Thoracic aorta (tissue), 2 donors: ENCODE measurements at regions not wholly inside any gene's neighbourhood (a gene's known extent, or its start where the extent isn't known, plus 50 kb on each side); places are given as distances from the start of the nearest gene placed in this dataset.
"Not testable (repeated sequence)": the region's sequence is repeated elsewhere in the genome, so short reads cannot be mapped to it uniquely, and the experiment has no call there.

Experiments
- ATAC-seq: fragments of 150-250 bp; one replicate; pipeline ENCODE4 v1.8.0; 2017; ENCODE audit warnings: low read depth; ENCODE audit not compliant: insufficient number of reproducible peaks, low FRiP score
- DNase-seq: peaks from one replicate; pipeline ENCODE4 v3.0.0-alpha.2; 2020; ENCODE audit warnings: low spot score
- H3K27ac ChIP-seq, 2 donors: fragments of 200-600 bp; sonication (generic); 1 replicate in 1 of 2; 2 replicates in 1 of 2; pipeline ENCODE4 v1.5.1; 2016; ENCODE audit warnings: mild to moderate bottlenecking in 2 of 2, moderate library complexity in 2 of 2
- H3K27me3 ChIP-seq: fragments of 200-600 bp; sonication (generic); replicated peaks from 2 replicates; pipeline ENCODE4 v1.6.0; 2016; ENCODE audit warnings: mild to moderate bottlenecking; ENCODE audit not compliant: insufficient read depth
- H3K36me3 ChIP-seq: fragments of 200-600 bp; sonication (generic); one replicate; pipeline ENCODE4 v1.5.1; 2016
- H3K4me1 ChIP-seq, 2 donors: fragments of 200-600 bp; sonication (generic); 1 replicate in 1 of 2; 2 replicates in 1 of 2; pipeline versions ENCODE4 v1.5.1 to v1.6.0; 2016; ENCODE audit warnings: low read depth in 2 of 2, mild to moderate bottlenecking in 1 of 2; ENCODE audit not compliant: control insufficient read depth in 1 of 2
- H3K4me3 ChIP-seq: fragments of 200-600 bp; sonication (generic); 2 replicates; pipeline ENCODE4 v1.5.1; 2016; ENCODE audit warnings: mild to moderate bottlenecking
- H3K9me3 ChIP-seq: fragments of 200-600 bp; sonication (generic); 2 replicates; pipeline ENCODE4 v1.5.1; 2016
- TF ChIP-seq, protein P1 (sequence below): fragments of 200-600 bp; sonication (generic); IDR thresholded peaks from one replicate; pipeline ENCODE4 v1.5.1; 2019; ENCODE audit warnings: antibody characterized with exemption

DNA sequence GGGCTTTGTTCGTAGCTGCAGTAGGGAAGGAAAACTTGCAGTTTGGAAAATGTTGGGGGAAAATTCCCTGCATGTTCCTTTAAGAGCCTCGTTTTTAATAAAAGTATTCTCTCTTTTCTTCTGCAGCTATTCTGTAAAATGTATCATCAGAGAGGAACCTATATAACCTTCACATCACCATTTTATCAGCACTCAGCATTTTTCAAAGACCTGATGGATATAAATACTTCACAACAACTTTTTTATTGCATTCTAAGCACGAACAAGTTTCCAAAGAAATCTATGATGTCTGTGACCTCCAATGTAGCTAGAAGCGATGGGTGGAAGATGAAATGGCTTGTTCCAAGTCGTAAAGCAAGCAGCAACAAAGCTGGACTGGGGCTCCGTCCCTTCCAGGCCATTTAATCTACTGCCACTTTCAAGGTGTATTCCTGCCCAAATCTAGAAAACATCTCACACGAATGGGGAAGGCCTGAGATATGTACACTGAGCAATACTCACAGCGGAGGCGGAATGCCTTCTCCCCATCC lies 84.0 kb downstream of the NSUN2 start:
- no peaks in the 10 kb centered on the region for H3K27me3 ChIP-seq
- H3K4me3 ChIP-seq: no peak overlapping the region
- H3K9me3 ChIP-seq: no peaks in the 10 kb centered on the region
- H3K36me3 ChIP-seq: no peaks in the 10 kb centered on the region
- DNase-seq: no peak
- TF ChIP-seq, protein P1, sequence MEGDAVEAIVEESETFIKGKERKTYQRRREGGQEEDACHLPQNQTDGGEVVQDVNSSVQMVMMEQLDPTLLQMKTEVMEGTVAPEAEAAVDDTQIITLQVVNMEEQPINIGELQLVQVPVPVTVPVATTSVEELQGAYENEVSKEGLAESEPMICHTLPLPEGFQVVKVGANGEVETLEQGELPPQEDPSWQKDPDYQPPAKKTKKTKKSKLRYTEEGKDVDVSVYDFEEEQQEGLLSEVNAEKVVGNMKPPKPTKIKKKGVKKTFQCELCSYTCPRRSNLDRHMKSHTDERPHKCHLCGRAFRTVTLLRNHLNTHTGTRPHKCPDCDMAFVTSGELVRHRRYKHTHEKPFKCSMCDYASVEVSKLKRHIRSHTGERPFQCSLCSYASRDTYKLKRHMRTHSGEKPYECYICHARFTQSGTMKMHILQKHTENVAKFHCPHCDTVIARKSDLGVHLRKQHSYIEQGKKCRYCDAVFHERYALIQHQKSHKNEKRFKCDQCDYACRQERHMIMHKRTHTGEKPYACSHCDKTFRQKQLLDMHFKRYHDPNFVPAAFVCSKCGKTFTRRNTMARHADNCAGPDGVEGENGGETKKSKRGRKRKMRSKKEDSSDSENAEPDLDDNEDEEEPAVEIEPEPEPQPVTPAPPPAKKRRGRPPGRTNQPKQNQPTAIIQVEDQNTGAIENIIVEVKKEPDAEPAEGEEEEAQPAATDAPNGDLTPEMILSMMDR: no peak
- peaks cover 8 to 31% of the 10 kb centered on the region in 2 donors for H3K4me1 ChIP-seq
- no peak overlapping the region for H3K27ac ChIP-seq
- ATAC-seq: no peak

DNA sequence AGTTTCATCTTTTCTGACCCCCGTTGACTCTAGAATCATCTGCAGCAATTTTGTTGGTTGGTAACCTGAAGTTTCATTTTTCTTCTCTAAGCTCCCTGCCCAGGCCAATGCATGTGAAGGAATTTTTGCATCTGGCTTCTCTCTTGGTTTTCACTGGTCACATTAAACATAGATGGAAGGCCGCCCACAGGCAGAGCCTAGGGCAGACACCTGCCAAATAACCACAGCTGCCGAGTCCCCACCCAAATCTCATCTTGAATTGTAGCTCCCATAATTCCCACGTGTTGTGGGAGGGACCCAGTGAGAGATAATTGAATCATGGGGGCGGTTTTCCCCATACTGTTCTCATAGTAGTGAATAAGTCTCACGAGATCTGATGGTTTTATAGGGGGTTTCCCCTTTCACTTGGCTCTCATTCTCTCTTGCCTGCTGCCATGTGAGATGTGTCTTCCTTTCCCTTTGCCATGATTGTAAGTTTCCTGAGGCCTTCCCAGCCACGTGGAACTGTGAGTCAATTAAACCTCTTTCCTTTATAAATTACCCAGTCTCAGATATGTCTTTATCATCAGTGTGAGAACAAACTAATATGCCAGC lies 84.8 kb downstream of the NSUN2 start:
- not testable (repeated sequence) for H3K4me3 ChIP-seq, ATAC-seq, H3K36me3 ChIP-seq, H3K27me3 ChIP-seq, H3K27ac ChIP-seq, DNase-seq, H3K9me3 ChIP-seq
- H3K4me1 ChIP-seq: peaks cover 8 to 31% of the 10 kb centered on the region in 2 donors

DNA sequence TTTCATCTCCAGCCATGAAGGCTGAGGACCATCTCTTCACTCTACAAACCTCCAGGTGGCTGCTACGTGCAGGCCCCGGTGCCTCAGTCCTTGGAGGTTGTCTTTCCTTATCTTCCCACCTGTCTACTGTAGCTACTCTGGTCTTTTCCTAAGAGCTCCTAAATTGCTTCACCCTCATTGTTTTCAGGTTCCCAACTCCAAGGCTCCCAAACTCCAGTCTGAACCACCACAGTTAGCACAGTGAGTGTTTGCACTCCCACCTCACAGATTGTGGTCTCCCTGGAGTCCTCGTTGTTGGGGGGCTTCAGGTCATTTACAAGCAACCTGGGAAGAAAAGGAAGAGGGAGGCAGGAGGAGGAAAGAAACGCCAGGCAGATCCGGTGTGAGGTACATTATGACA lies 85.3 kb downstream of the NSUN2 start:
- Histone ChIP-seq H3K4me3 (no peak overlapping the region), H3K4me1 (peaks cover 8 to 30% of the 10 kb centered on the region in 2 donors), H3K9me3 (no peaks in the 10 kb centered on the region), H3K36me3 (no peaks in the 10 kb centered on the region), H3K27me3 (no peaks in the 10 kb centered on the region), H3K27ac (no peak overlapping the region)
- ATAC-seq (no peak), DNase-seq (no peak)
- TF ChIP-seq, protein P1: no peak

DNA sequence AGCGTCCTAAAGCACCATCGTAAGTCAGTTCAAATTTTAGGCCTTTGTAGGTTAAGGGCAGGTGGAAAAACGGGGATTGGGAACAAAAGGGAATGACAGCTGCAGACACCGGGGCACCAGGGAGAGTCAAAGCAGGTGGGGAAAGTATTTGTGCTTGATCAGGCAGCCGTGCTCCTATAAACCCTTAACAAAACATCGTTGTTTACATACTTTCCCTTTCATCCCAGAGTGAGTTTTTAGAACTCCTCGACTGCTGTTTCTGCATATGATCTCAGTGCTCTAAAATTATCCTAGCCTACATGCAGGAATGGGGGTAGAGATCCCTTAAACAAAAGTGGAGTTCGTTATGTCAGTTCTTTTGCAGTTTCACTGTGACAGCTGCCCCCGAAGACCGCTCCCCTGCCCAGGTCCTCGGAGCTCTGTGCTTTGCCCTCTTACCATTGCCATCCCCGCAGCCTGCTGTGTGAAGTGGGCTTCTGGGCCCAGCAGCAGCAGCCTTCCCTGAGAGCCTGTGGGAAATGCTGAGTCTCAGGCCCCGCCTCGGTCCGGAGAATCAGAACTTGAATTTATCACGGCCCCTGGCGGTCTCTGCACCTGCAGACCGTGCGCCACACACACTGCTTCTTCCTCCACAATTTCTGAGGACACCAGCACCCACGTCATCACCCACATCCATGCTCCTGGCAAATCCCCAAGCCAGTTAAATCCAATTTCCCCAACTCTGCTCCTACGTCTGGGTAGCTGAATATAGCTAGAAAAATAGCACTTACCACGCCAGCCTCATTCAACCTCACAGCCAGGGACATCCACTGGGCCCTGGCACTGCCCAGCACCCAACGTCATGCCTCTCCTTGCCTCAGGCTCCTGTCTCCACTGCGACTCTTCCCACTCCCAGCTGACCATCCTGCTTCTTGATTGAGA lies 86.8 kb downstream of the NSUN2 start:
- ATAC-seq (no peak), DNase-seq (no peak)
- Histone ChIP-seq H3K4me3 (no peak overlapping the region), H3K27ac (peak overlapping the region; percentile 54 to 63), H3K4me1 (peaks cover 0 to 18% of the 10 kb centered on the region in 2 donors), H3K27me3 (no peaks in the 10 kb centered on the region), H3K9me3 (no peaks in the 10 kb centered on the region), H3K36me3 (no peaks in the 10 kb centered on the region)
- TF ChIP-seq, protein P1: no peak

DNA sequence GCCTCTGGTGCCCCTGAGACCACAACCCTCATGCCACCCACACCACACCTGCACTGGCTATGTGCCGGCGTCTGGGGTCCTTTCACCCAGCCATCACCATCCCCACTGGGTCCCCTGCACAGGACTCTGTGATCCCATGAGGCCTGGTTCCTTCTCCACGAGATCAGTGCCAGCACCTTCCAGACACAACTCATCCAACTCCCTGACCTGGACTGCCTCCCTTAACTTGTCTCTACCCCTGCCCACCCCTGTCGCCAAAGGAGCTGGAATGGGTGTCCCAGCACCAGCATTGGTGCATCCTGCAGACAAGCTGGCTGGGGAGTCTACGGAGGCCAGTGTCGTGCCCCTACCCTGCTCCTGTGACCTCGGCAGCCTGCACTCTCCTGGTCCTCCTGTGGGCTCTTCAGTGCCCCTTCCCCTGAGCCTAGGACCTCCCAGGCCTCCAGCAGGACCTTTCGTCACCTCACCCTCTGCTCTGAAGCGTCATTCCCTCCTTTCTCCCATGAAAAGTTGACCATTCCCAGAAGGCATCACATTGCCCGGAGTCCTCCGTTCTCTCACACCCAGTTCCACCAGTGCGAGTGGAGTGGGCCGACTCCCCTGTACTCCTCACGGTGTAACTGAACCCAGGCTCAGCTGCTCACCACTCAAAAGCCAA lies 87.7 kb downstream of the NSUN2 start:
- H3K4me1 ChIP-seq: peaks cover 3 to 21% of the 10 kb centered on the region in 2 donors
- ATAC-seq (no peak), DNase-seq (no peak)
- H3K27me3 ChIP-seq: no peaks in the 10 kb centered on the region
- peak overlapping the region; percentile 54 to 63 for H3K27ac ChIP-seq
- H3K9me3 ChIP-seq: no peaks in the 10 kb centered on the region
- H3K4me3 ChIP-seq: no peak overlapping the region
- TF ChIP-seq, protein P1: no peak
- H3K36me3 ChIP-seq: no peaks in the 10 kb centered on the region
